ENCODE measurements at regions not wholly inside any gene's neighbourhood (a gene's known extent, or its start where the extent isn't known, plus 50 kb on each side); places are given as distances from the start of the nearest gene placed in this dataset.

GRCh38 chr1:220994671-220995070, 115.4 kb downstream of the HLX start:
- no peaks in the 10 kb centered on the region for H3K4me1 ChIP-seq (ENCODE audit: control insufficient read depth in 2 of 2, insufficient read depth in 2 of 2, low read length in 2 of 2)
- peaks cover 7% of the 10 kb centered on the region for H3K9me3 Mint-ChIP-seq (ENCODE audit: insufficient read depth)

GRCh38 chr1:220997791-220998190, 118.5 kb downstream of the HLX start:
- Histone ChIP-seq H3K4me1 (ENCODE audit: control insufficient read depth in 2 of 2, insufficient read depth in 2 of 2, low read length in 2 of 2) (peaks cover 0 to 3% of the 10 kb centered on the region in 2 donors), H3K9ac (ENCODE audit: low read length) (no peak overlapping the region), H4K20me1 (ENCODE audit: control insufficient read depth, insufficient read depth, low read length, poor library complexity, severe bottlenecking) (no peaks in the 10 kb centered on the region), H3K9me3 (ENCODE audit: control extremely low read depth in 1 of 3, control insufficient read depth in 2 of 3, insufficient read depth in 1 of 3, low read length in 2 of 3) (no peaks in the 10 kb centered on the region), H3K27me3 (replicated peaks in 1 of 4; ENCODE audit: control extremely low read depth in 1 of 4, control insufficient read depth in 3 of 4, insufficient read depth in 4 of 4, low read length in 3 of 4) (no peaks in the 10 kb centered on the region), H3K4me2 (replicated peaks; ENCODE audit: low read depth, low read length, poor library complexity, severe bottlenecking) (no peak overlapping the region), H3K36me3 (replicated peaks in 1 of 2; ENCODE audit: control extremely low read depth in 1 of 2, control insufficient read depth in 1 of 2, extremely low read depth in 1 of 2, insufficient read depth in 2 of 2, low read length in 1 of 2) (no peaks in the 10 kb centered on the region), H2AFZ (ENCODE audit: insufficient read depth, low read depth, low read length, poor library complexity, severe bottlenecking) (no peak overlapping the region), H3K27ac (ENCODE audit: low read length in 2 of 2) (no peak overlapping the region), H3K79me2 (ENCODE audit: control insufficient read depth, insufficient read depth, low read length) (no peaks in the 10 kb centered on the region), H3K4me3 (ENCODE audit: control extremely low read depth in 1 of 5, extremely low read depth in 1 of 5, insufficient read depth in 1 of 5, low read depth in 2 of 5, low read length in 4 of 5) (no peak overlapping the region)
- no CpG with 5 or more reads among the region's 3 CpGs for WGBS (ENCODE audit: insufficient coverage)
- ChIA-PET POLR2A (no interaction called here), CTCF (no interaction called here)
- no peak overlapping the region for H3K27ac Mint-ChIP-seq
- TF ChIP-seq CTCF (IDR thresholded peaks at IDR 0.05) (no peak), EZH2 (IDR thresholded peaks at IDR 0.05; ENCODE audit: borderline replicate concordance, insufficient read depth, low read depth, low read length, poor library complexity, severe bottlenecking) (no peak)
- no peak for DNase-seq
- ATAC-seq (ENCODE audit: low read depth), result no peak
- H3K4me1 Mint-ChIP-seq, result peaks cover 7% of the 10 kb centered on the region
- no peak overlapping the region for H3K4me3 Mint-ChIP-seq
- no peaks in the 10 kb centered on the region for H3K27me3 Mint-ChIP-seq
- H3K9me3 Mint-ChIP-seq (ENCODE audit: insufficient read depth), result peaks cover 2% of the 10 kb centered on the region
- intact Hi-C loops (cut with micrococcal nuclease), result no loop called here

More at GRCh38 chr1:220994671-220995070, 115.4 kb downstream of the HLX start:
- ATAC-seq (ENCODE audit: low read depth) (no peak), DNase-seq (no peak)
- no peak for TF ChIP-seq EZH2 (IDR thresholded peaks at IDR 0.05; ENCODE audit: borderline replicate concordance, insufficient read depth, low read depth, low read length, poor library complexity, severe bottlenecking)
- no peak for TF ChIP-seq CTCF (IDR thresholded peaks at IDR 0.05)
- CTCF ChIA-PET, result no interaction called here
- Mint-ChIP-seq H3K27me3 (no peaks in the 10 kb centered on the region), H3K27ac (no peak overlapping the region), H3K4me3 (no peak overlapping the region), H3K4me1 (peaks cover 7% of the 10 kb centered on the region)
- intact Hi-C loops (cut with micrococcal nuclease), result no loop called here
- H3K9ac ChIP-seq (ENCODE audit: low read length), result no peak overlapping the region
- no peaks in the 10 kb centered on the region for H3K79me2 ChIP-seq (ENCODE audit: control insufficient read depth, insufficient read depth, low read length)
- no peak overlapping the region for H3K27ac ChIP-seq (ENCODE audit: low read length in 2 of 2)
- WGBS (ENCODE audit: insufficient coverage), result 83% methylated on average over 1 of the region's 3 CpGs
- H2AFZ ChIP-seq (ENCODE audit: insufficient read depth, low read depth, low read length, poor library complexity, severe bottlenecking), result no peak overlapping the region
- no peaks in the 10 kb centered on the region for H4K20me1 ChIP-seq (ENCODE audit: control insufficient read depth, insufficient read depth, low read length, poor library complexity, severe bottlenecking)
- H3K36me3 ChIP-seq (replicated peaks in 1 of 2; ENCODE audit: control extremely low read depth in 1 of 2, control insufficient read depth in 1 of 2, extremely low read depth in 1 of 2, insufficient read depth in 2 of 2, low read length in 1 of 2), result no peaks in the 10 kb centered on the region
- H3K4me2 ChIP-seq (replicated peaks; ENCODE audit: low read depth, low read length, poor library complexity, severe bottlenecking), result no peak overlapping the region
- peaks cover 0 to 2% (median 2%) of the 10 kb centered on the region in 3 donors for H3K9me3 ChIP-seq (ENCODE audit: control extremely low read depth in 1 of 3, control insufficient read depth in 2 of 3, insufficient read depth in 1 of 3, low read length in 2 of 3)
- H3K4me3 ChIP-seq (ENCODE audit: control extremely low read depth in 1 of 5, extremely low read depth in 1 of 5, insufficient read depth in 1 of 5, low read depth in 2 of 5, low read length in 4 of 5), result no peak overlapping the region
- POLR2A ChIA-PET, result no interaction called here
- no peaks in the 10 kb centered on the region for H3K27me3 ChIP-seq (replicated peaks in 1 of 4; ENCODE audit: control extremely low read depth in 1 of 4, control insufficient read depth in 3 of 4, insufficient read depth in 4 of 4, low read length in 3 of 4)

Data from B cell (primary cell).